GM12865 (cell line): ENCODE measurements at regions not wholly inside any gene's neighbourhood (a gene's known extent, or its start where the extent isn't known, plus 50 kb on each side); places are given as distances from the start of the nearest gene placed in this dataset.

ENCODE experiments used
- DNase-seq: peaks from one replicate; pipeline ENCODE4 v3.0.0; 2010; ENCODE audit warnings: low read depth
- H3K4me3 ChIP-seq: 2 replicates; pipeline ENCODE4 v1.5.1; 2011; ENCODE audit warnings: mild to moderate bottlenecking, low read depth, low read length, control low read depth
- CTCF ChIP-seq: IDR thresholded peaks from 2 replicates; pipeline ENCODE4 v1.5.1; 2011; ENCODE audit warnings: low read length, control low read depth, low read depth, inconsistent platforms; ENCODE audit not compliant: insufficient read depth; ENCODE audit errors: missing control alignments

GRCh38 chr2:222774941-222775340, 85.9 kb upstream of the ACSL3 start:
- DNase-seq = no peak
- TF ChIP-seq CTCF = no peak

GRCh38 chr2:222776792-222777191, 84.0 kb upstream of the ACSL3 start:
- no peak overlapping the region for H3K4me3 ChIP-seq
- DNase-seq = no peak
- TF ChIP-seq CTCF = no peak

More at GRCh38 chr2:222774941-222775340, 85.9 kb upstream of the ACSL3 start:
- H3K4me3 ChIP-seq = no peak overlapping the region

GRCh38 chr2:222778400-222778799, 82.4 kb upstream of the ACSL3 start:
- H3K4me3 ChIP-seq = no peak overlapping the region
- DNase-seq = no peak
- TF ChIP-seq CTCF = no peak

GRCh38 chr2:222779145-222779832, 81.5 kb upstream of the ACSL3 start:
- no peak overlapping the region for H3K4me3 ChIP-seq
- no peak for DNase-seq
- TF ChIP-seq CTCF = no peak

GRCh38 chr2:222780051-222780450, 80.8 kb upstream of the ACSL3 start:
- no peak overlapping the region for H3K4me3 ChIP-seq
- TF ChIP-seq CTCF = no peak
- DNase-seq = no peak

- no peak for TF ChIP-seq CTCF
- H3K4me3 ChIP-seq = no peak overlapping the region
- DNase-seq = no peak
These were observed 78.6 kb upstream of the ACSL3 start for GRCh38 chr2:222782201-222782730.

- DNase-seq = no peak
- H3K4me3 ChIP-seq = no peak overlapping the region
- no peak for TF ChIP-seq CTCF
These were observed 77.2 kb upstream of the ACSL3 start for GRCh38 chr2:222783592-222783991.
